K562 (cell line): ENCODE measurements at regions not wholly inside any gene's neighbourhood (a gene's known extent, or its start where the extent isn't known, plus 50 kb on each side); places are given as distances from the start of the nearest gene placed in this dataset.
A peak's percentile ranks its signal among the peaks of the same experiment; 100 is the strongest.

Source experiments
- ATAC-seq: fragments of 200-7000 bp; cut with Tn5 transposase; 3 replicates; pipeline ENCODE4 v1.9.1; 2020; ENCODE audit warnings: moderate library complexity
- BruUV-seq: library from RNA; stranded (reverse); fragments of 400-500 nt; replicated peaks from 2 replicates; lab custom pipeline; 2021; lab: Mats Ljungman, UMichigan
- CTCF ChIA-PET: fragments of 300-600 bp; formaldehyde crosslinking; extraction: SDS; loops from one replicate; lab custom pipeline; 2021; ENCODE audit warnings: low intra/inter-chr PET ratio; lab: Yijun Ruan, JAX
- POLR2A ChIA-PET: fragments of 300-600, 350-650 bp; sonication (Branson Sonifier 250); formaldehyde crosslinking; extraction: SDS; loops from one replicate; lab custom pipeline; 2021; ENCODE audit warnings: antibody characterized with exemption, inconsistent platforms; lab: Yijun Ruan, JAX
- DNase-seq, 4 experiments: peaks; one replicate each; pipeline versions ENCODE4 v3.0.0 to v3.0.0-alpha.2; 2011 to 2018; ENCODE audit warnings: low spot score in 3 of 4, mixed read lengths in 3 of 4; ENCODE audit errors: extremely low read depth in 1 of 4
- FAIRE-seq: peaks from 2 replicates; lab custom pipeline; 2011; peaks lifted over from hg19 to GRCh38; lab: Jason Lieb, UNC
- H2AFZ ChIP-seq: 2 replicates; pipeline ENCODE4 v1.6.0; 2011; ENCODE audit warnings: low read depth, low read length, control low read depth, inconsistent platforms
- H3K27ac ChIP-seq: fragments of 200-600 bp; 3 replicates; pipeline ENCODE4 v1.8.0; 2011; ENCODE audit warnings: low read depth, mild to moderate bottlenecking, control low read depth, inconsistent platforms, low read length, moderate library complexity, mixed read lengths; ENCODE audit errors: extremely low read depth
- H3K27me3 ChIP-seq, 2 experiments: fragments of 300-600 bp in 1 of 2; 2 replicates in 1 of 2; 3 replicates in 1 of 2; pipeline versions ENCODE4 v1.6.0 to v1.8.0; 2011; ENCODE audit warnings: inconsistent platforms in 2 of 2, low read length in 2 of 2, mild to moderate bottlenecking in 1 of 2, mixed read lengths in 1 of 2, moderate library complexity in 1 of 2; ENCODE audit not compliant: control insufficient read depth in 2 of 2, insufficient read depth in 2 of 2
- H3K36me3 ChIP-seq: fragments of 300-600 bp; 3 replicates; pipeline ENCODE4 v1.8.0; 2011; ENCODE audit warnings: mild to moderate bottlenecking, low read length, inconsistent platforms; ENCODE audit not compliant: control insufficient read depth, insufficient read depth
- H3K4me1 ChIP-seq, 2 experiments: fragments of 200-600 bp in 1 of 2; replicated peaks in 1 of 2; 2 replicates in 1 of 2; 3 replicates in 1 of 2; pipeline versions ENCODE4 v1.5.1 to v1.8.0; 2011; ENCODE audit warnings: inconsistent platforms in 2 of 2, low read length in 2 of 2, mild to moderate bottlenecking in 1 of 2, mixed read lengths in 1 of 2, moderate library complexity in 1 of 2; ENCODE audit not compliant: control insufficient read depth in 2 of 2, insufficient read depth in 2 of 2
- H3K4me2 ChIP-seq: 2 replicates; pipeline ENCODE4 v1.6.1; 2011; ENCODE audit warnings: low read length, control low read depth, inconsistent platforms, mixed read lengths; ENCODE audit not compliant: insufficient read depth
- H3K4me3 ChIP-seq: fragments of 200-600 bp; sonication (generic), shearing (Covaris generic); 2 replicates; pipeline ENCODE4 v1.5.1; 2016; ENCODE audit warnings: control low read depth, inconsistent platforms
- H3K79me2 ChIP-seq: fragments of 200-600 bp; 3 replicates; pipeline ENCODE4 v1.8.0; 2011; ENCODE audit warnings: low read length, inconsistent platforms; ENCODE audit not compliant: control insufficient read depth, insufficient read depth
- H3K9ac ChIP-seq, 2 experiments: 2 replicates each; pipeline versions ENCODE4 v1.6.0 to v1.6.1; 2011; ENCODE audit warnings: low read depth in 2 of 2, low read length in 2 of 2, control low read depth in 1 of 2, inconsistent platforms in 1 of 2, mild to moderate bottlenecking in 1 of 2, mixed read lengths in 1 of 2; ENCODE audit not compliant: insufficient read depth in 1 of 2
- H3K9me1 ChIP-seq: one replicate; pipeline ENCODE4 v1.6.0; 2011; ENCODE audit warnings: inconsistent platforms, mild to moderate bottlenecking, low read length, moderate library complexity; ENCODE audit not compliant: control insufficient read depth, insufficient read depth
- H3K9me3 ChIP-seq: replicated peaks from 2 replicates; pipeline ENCODE4 v1.5.1; 2011; ENCODE audit warnings: low read depth, low read length, inconsistent platforms; ENCODE audit not compliant: control insufficient read depth, insufficient read depth
- H4K20me1 ChIP-seq: replicated peaks from 2 replicates; pipeline ENCODE4 v1.6.1; 2011; ENCODE audit warnings: low read length, inconsistent platforms, mixed read lengths; ENCODE audit not compliant: control insufficient read depth, insufficient read depth
- C11orf30 ChIP-seq: fragments of 450-650 bp; IDR thresholded peaks from 2 replicates; pipeline ENCODE4 v1.6.1; 2016; ENCODE audit warnings: low read depth, mild to moderate bottlenecking
- ELF2 ChIP-seq: fragments of 250-450 bp; sonication (Bioruptor Pico); IDR thresholded peaks from 2 replicates; pipeline ENCODE4 v1.5.0; 2021; ENCODE audit warnings: mild to moderate bottlenecking
- ETS2 ChIP-seq: IDR thresholded peaks from 2 replicates; pipeline ENCODE4 v1.6.1; 2016; ENCODE audit warnings: borderline replicate concordance, missing genetic modification characterization, mild to moderate bottlenecking, moderate library complexity, missing compliant biosample characterization; ENCODE audit not compliant: poor library complexity, severe bottlenecking
- HMG20B ChIP-seq: fragments of 250-450 bp; sonication (Bioruptor Pico); IDR thresholded peaks from 2 replicates; pipeline ENCODE4 v1.5.0; 2021; ENCODE audit warnings: mild to moderate bottlenecking
- L3MBTL2 ChIP-seq: fragments of 450-650 bp; IDR thresholded peaks from 2 replicates; pipeline ENCODE4 v1.6.1; 2016; ENCODE audit warnings: mild to moderate bottlenecking, moderate library complexity
- NCOA4 ChIP-seq: fragments of 450-650 bp; IDR thresholded peaks from 2 replicates; pipeline ENCODE4 v1.6.1; 2018; ENCODE audit warnings: mild to moderate bottlenecking; ENCODE audit not compliant: partially characterized antibody
- NFIC ChIP-seq: fragments of 450-650 bp; IDR thresholded peaks from 2 replicates; pipeline ENCODE4 v1.6.1; 2017; ENCODE audit warnings: mild to moderate bottlenecking, inconsistent platforms
- NR2F6 ChIP-seq: fragments of 450-650 bp; formaldehyde crosslinking; IDR thresholded peaks from 2 replicates; pipeline ENCODE4 v1.4.0; 2020; ENCODE audit warnings: mild to moderate bottlenecking
- PRDM10 ChIP-seq: fragments of 450-650 bp; IDR thresholded peaks from 2 replicates; pipeline ENCODE4 v1.6.1; 2018; ENCODE audit not compliant: partially characterized antibody
- RNF2 ChIP-seq: sonication (generic); IDR thresholded peaks from 2 replicates; pipeline ENCODE4 v1.6.1; 2016
- SETDB1 ChIP-seq: IDR thresholded peaks from one replicate; pipeline ENCODE4 v1.6.1; 2012; ENCODE audit warnings: low read length, control low read depth, inconsistent platforms
- ZNF134 ChIP-seq: fragments of 250-450 bp; sonication (Bioruptor Pico); conservative IDR thresholded peaks from 2 replicates; pipeline ENCODE4 v1.4.0; 2020
- ZNF239 ChIP-seq: fragments of 250-450 bp; sonication (Bioruptor Pico); IDR thresholded peaks from 2 replicates; pipeline ENCODE4 v1.4.0; 2020; ENCODE audit warnings: mild to moderate bottlenecking
- ZNF695 ChIP-seq: fragments of 450-650 bp; formaldehyde crosslinking; IDR thresholded peaks from 2 replicates; pipeline ENCODE4 v1.4.0; 2020; ENCODE audit warnings: mild to moderate bottlenecking, moderate library complexity
- in situ Hi-C: fragments of 300-500 bp; cut with MboI; formaldehyde crosslinking; loops from 4 replicates; pipeline ENCODE4 v1.15.0; 2018; ENCODE audit warnings: inconsistent platforms, mixed read lengths
- intact Hi-C: fragments of 100-400 bp; cut with micrococcal nuclease; formaldehyde crosslinking; loops from 2 replicates; pipeline ENCODE4 v1.14.2; 2022
- TF ChIP-seq, protein P1 (sequence below), 2 experiments: fragments of 250-450 bp in 1 of 2; fragments of 450-650 bp in 1 of 2; sonication (Bioruptor Pico) in 1 of 2; IDR thresholded peaks; 2 replicates each; pipeline versions ENCODE4 v1.6.1 to v1.8.0; 2016 to 2021; ENCODE audit warnings: mild to moderate bottlenecking in 2 of 2, moderate library complexity in 2 of 2, missing compliant biosample characterization in 1 of 2, missing genetic modification characterization in 1 of 2
- TF ChIP-seq, protein P2 (sequence below): sonication (generic); formaldehyde crosslinking; IDR thresholded peaks from 2 replicates; pipeline ENCODE4 v1.8.1; 2022; ENCODE audit warnings: missing genetic modification reagents

- TF ChIP-seq, protein P1, sequence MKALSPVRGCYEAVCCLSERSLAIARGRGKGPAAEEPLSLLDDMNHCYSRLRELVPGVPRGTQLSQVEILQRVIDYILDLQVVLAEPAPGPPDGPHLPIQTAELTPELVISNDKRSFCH (CRISPR knock-in tag; IDR thresholded peaks at IDR 0.05), result no peak
- TF ChIP-seq, protein P1 (tag; IDR thresholded peaks at IDR 0.05), result no peak
- TF ChIP-seq PRDM10 (no peak), ETS2 (tag) (no peak), ZNF134 (CRISPR knock-in tag) (no peak), HMG20B (no peak), ZNF695 (CRISPR knock-in tag) (no peak), RNF2 (no peak), ZNF239 (CRISPR knock-in tag) (no peak)
Observed at GRCh38 chr2:180890781-180891180, 89.6 kb upstream of the UBE2E3 start (continued).

DNA sequence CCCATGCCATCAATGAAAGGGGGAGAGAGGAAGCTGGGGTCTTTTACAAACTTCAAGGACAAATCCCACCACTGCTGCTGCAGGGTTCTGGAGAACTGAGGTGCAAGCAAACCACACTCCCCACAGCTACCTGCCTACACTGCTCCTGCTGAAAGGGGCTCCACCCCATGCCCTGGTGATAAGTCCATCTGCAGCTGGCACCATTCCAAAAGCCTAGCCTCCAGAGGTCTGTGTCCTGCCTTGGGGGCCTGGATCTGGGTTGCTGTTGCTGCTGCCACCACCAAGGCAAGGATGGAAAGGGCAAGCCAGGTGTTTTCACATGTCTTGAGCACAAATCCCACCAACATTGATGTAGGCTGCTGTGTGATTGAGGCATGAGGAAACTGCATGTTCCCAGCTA lies 97.4 kb upstream of the UBE2E3 start:
- no peak for TF ChIP-seq NCOA4
- no peak for TF ChIP-seq L3MBTL2
- TF ChIP-seq SETDB1, result no peak
- no peak for TF ChIP-seq NR2F6
- TF ChIP-seq, protein P2, sequence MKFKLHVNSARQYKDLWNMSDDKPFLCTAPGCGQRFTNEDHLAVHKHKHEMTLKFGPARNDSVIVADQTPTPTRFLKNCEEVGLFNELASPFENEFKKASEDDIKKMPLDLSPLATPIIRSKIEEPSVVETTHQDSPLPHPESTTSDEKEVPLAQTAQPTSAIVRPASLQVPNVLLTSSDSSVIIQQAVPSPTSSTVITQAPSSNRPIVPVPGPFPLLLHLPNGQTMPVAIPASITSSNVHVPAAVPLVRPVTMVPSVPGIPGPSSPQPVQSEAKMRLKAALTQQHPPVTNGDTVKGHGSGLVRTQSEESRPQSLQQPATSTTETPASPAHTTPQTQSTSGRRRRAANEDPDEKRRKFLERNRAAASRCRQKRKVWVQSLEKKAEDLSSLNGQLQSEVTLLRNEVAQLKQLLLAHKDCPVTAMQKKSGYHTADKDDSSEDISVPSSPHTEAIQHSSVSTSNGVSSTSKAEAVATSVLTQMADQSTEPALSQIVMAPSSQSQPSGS (CRISPR knock-in tag), result no peak
- TF ChIP-seq ELF2, result no peak
- TF ChIP-seq NFIC, result peak; percentile 52; the same call in 1 of the 2 replicates
- TF ChIP-seq C11orf30, result no peak
- no peak for FAIRE-seq
- no peak overlapping the region for H3K27ac ChIP-seq
- no peak for DNase-seq
- peaks cover 2% of the 10 kb centered on the region; the same call in 1 of the 2 replicates for H3K9me3 ChIP-seq
- no peaks in the 10 kb centered on the region for H4K20me1 ChIP-seq
- ChIA-PET CTCF (no interaction called here), POLR2A (no interaction called here)
- H3K4me3 ChIP-seq, result no peak overlapping the region
- BruUV-seq, result no TSS peak
- H3K79me2 ChIP-seq, result no peaks in the 10 kb centered on the region
- H3K4me1 ChIP-seq, result no peaks in the 10 kb centered on the region
- H3K36me3 ChIP-seq, result no peaks in the 10 kb centered on the region
- in situ Hi-C loops (no loop called here), intact Hi-C loops (no loop called here)
- no peak overlapping the region for H3K4me2 ChIP-seq
- H3K27me3 ChIP-seq, result no peaks in the 10 kb centered on the region; a peak in 1 of 5 replicates
- H3K9ac ChIP-seq, result no peak overlapping the region
- ATAC-seq, result no peak
- no peak overlapping the region for H2AFZ ChIP-seq
- H3K9me1 ChIP-seq, result no peaks in the 10 kb centered on the region
